GM21825 (cell line): ENCODE measurements at regions not wholly inside any gene's neighbourhood (a gene's known extent, or its start where the extent isn't known, plus 50 kb on each side); places are given as distances from the start of the nearest gene placed in this dataset.

Experiments used
- ATAC-seq: cut with Tn5 transposase; IDR thresholded peaks from one replicate; pipeline ENCODE4 v1.9.1; 2021; ENCODE audit warnings: mild to moderate bottlenecking, moderate library complexity; ENCODE audit not compliant: unreplicated experiment

- no peak for ATAC-seq
These were observed 198.2 kb upstream of the PLEKHG7 start for GRCh38 chr12:92504594-92504981.

GRCh38 chr12:92503971-92504593 is 198.7 kb upstream of the PLEKHG7 start:
- ATAC-seq = no peak

GRCh38 chr12:92503029-92503931 is 199.5 kb upstream of the PLEKHG7 start:
- ATAC-seq = peak; percentile 60

DNA sequence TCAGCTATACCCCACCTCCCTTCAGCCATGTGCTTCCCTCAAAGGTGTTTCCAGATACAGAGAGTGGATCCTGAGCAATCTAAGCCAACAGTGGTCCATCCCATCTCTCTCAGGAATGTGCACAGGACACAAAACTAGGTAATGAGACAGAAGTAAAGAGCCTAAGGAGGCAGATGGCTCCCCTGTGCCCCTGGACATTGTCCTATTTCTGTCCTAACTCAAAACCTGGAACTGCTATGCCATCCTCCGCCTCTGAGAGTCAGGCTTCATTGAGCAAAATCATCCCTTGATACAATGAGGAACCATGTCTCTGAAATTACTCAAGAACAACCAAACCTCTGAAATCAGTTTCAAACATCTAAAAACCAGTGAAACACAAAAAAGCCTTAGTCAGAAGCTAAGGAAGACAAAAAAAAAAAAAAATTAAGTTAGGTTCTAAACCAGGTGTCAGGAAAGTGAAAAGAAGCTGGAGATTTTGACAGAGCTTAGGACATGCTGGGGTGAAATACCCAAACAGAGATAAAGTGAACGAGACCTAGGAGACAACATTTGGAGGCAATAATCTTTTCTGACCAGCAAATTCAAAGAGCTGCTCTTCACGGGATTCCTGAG is 200.3 kb upstream of the PLEKHG7 start:
- peak; percentile 46 for ATAC-seq

DNA sequence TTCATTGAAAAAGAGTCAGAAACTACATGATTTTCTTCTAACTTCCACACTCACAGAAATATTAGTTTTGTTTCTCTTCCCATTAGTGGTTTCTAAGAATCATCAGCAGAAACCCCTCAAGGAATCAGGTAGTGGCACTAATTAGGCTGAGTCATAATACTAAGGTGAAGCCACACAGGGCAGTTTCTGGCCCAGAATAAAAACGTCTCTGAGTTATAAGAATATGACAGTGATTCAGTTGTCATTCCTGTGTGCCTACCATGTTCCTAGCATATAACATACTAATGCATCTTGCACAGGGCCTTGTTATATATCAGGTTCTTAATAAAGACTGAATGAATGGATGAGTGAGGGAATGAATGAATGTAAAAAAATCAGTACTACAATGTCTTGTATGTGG is 206.0 kb upstream of the PLEKHG7 start:
- ATAC-seq = no peak

- no peak for ATAC-seq
These were observed 207.7 kb upstream of the PLEKHG7 start for GRCh38 chr12:92495108-92495507.

DNA sequence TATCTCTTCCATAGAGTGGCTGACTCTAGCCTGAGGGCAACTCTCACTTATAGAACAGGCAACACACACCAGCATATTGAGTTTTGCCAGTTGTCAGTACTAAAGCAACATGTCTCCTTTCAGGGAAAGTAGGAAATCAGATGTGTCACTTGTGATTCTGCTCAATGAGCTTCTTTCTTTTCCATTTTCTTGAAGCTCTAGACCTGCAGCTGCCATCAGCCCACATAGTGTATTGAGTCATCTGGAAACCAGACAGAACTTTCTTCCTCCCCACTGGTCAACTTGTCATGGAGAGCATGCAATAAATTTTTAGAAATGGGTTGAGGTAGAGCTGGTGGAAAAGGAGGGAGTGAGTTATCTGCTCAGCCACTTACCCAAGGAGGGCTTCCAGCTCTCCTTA is 209.0 kb upstream of the PLEKHG7 start:
- ATAC-seq = peak; percentile 51

- ATAC-seq = no peak
These were observed 209.8 kb upstream of the PLEKHG7 start for GRCh38 chr12:92492995-92493394.

- no peak for ATAC-seq
These were observed 210.5 kb upstream of the PLEKHG7 start for GRCh38 chr12:92492291-92492690.

GRCh38 chr12:92489781-92490180 is 213.0 kb upstream of the PLEKHG7 start:
- no peak for ATAC-seq

DNA sequence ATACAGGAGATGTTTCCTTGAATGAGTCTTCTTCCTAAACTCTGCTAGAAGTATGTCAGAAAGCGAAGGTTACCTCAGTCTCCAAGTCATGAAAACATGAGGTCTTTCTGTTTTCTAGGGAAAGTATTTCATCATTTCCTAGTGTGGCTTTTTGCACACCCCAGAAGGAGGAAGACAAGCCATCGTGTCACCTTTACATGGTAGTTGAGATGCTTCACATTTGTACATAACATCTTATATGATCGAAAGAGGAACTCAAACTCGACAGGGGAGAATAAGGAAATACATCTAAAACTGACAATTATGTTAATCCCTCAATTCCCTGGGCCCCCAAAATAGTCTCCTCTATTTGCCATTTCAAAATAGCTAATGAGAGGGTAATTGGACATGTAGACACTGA is 214.1 kb upstream of the PLEKHG7 start:
- no peak for ATAC-seq

DNA sequence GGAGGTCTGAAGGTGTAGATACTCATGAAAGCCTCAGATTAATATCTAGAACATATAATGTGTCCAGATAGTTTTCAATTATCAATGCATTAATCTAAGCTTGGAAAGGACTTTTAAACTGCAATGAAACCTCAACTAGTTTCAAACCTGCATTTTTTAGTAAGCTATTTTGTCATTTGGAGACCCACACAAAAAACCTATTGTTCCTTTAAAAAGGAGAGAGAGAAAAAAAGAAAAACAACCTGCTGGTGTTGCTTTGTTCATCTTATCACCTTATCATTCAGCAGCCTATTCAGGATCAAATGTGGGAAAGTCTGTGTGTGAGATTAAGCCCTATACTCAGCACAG is 215.7 kb upstream of the PLEKHG7 start:
- no peak for ATAC-seq

DNA sequence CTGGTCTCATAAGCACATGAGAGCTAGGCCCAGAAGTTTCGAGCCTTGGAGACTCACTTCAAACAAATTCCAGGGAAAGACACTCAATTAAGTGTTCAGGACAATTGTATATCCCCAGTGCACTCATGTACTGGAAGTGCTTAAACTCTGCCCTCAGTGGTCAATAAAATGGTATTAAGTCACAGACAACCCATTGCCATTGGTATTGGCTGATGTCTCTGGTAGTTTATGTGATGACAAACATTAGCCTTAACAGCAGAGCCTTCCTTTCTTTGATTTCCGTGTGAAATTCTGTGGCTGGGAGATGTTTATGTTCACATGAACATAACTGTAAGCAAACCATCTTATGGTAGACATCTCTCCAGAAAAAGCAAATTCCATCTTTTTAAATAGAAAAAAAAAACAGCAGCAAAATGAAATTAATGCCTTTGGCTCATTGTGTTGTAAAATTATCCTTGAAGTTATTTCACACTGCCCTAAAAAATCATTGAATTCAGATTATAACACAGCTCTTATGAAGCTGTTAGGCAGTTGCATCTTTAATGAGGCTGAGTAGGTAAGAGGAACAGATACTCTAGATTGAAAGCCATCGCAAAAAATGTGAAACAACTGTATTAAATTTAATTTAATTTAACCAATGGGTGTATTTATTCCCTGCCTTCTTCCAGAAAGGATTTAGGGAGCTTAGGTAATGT is 216.2 kb upstream of the PLEKHG7 start:
- no peak for ATAC-seq

GRCh38 chr12:92485351-92486348 is 217.1 kb upstream of the PLEKHG7 start:
- ATAC-seq = no peak

DNA sequence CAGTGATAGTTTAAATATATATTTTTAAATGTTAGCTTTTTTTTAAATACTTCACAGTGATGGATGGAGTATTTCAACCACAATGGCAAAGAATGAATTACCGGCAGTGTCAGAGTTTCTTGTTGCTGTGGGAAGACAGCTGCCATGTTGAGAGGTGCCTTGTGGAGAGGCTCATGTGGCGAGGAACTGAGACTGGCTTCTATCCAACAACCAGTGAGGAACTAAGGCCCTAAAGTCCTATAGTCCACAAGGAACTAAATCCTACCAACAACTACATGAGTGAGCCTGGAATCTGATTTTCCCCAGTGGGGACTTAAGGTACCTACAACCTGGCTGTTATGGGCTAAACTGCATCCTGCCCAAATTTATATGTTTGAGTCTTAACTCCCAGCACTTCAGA is 220.2 kb upstream of the PLEKHG7 start:
- ATAC-seq = no peak

GRCh38 chr12:92481066-92481465 is 221.7 kb upstream of the PLEKHG7 start:
- no peak for ATAC-seq

- no peak for ATAC-seq
These were observed 224.1 kb upstream of the PLEKHG7 start for GRCh38 chr12:92478692-92479091.

DNA sequence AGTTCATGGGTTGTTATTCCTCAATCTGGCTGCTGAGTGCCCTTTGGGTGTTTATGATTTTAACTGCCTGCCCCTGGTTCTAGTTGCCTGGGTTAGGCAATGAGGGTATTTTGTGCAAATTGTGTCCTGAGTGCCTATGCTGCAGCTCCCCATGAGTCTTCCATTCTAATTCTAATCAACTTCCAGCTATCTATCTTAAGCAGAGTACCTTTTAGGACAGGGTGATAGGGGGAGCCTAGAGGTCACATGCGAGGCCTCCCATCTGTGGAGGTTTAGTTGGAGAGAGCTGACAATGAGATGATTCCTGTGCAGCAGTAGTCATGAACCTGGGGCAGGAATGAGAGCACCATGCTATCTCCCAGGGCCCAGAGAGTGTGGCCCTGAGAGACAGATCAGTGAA is 225.9 kb upstream of the PLEKHG7 start:
- ATAC-seq = no peak

DNA sequence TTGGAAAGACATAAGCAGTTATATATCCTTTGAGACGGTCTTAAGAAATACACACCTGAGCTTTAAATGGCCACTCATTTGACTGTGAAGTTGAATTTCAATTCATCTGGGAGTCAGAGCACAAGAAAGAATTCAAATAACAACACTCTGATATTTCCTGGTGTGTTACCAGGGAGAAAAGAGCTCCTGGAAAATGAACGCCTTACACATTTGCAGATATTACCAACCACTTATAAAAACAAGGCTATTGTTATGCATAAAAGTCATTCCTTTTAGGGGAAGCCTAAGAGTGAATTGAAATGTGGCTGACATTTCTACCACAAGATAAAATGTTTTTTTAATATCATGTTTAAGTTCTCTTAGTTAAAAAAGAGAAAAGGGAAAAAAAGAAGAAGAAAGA is 229.2 kb upstream of the PLEKHG7 start:
- ATAC-seq = no peak

- ATAC-seq = no peak
These were observed 230.6 kb upstream of the PLEKHG7 start for GRCh38 chr12:92472201-92472600.
